Superior temporal gyrus (tissue), 1 donor: ENCODE measurements at regions not wholly inside any gene's neighbourhood (a gene's known extent, or its start where the extent isn't known, plus 50 kb on each side); places are given as distances from the start of the nearest gene placed in this dataset.
"Not testable (repeated sequence)": the region's sequence is repeated elsewhere in the genome, so short reads cannot be mapped to it uniquely, and the experiment has no call there.

Experiments
- DNase-seq: peaks from one replicate; pipeline ENCODE4 v3.0.0-alpha.2; 2016; ENCODE audit errors: extremely low spot score

DNA sequence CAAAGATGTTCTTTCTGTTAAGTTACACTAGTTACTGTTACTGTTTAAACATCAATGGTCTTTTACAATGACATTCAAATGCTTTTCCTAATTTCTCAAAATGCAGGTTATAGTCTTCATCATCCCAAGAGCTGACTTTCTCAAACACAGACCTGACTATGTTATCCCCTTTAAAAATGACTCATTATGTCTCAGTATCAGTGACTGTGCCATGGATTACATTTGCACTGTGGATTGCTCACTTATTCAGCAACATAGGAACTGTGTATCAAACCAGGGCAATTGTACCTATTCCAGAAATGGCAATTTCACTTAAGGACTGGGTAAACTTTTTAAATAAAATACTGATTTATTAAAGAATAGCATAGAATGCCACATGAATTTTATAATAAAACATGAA lies 630.2 kb upstream of the NOVA1 start:
- DNase-seq = no peak

DNA sequence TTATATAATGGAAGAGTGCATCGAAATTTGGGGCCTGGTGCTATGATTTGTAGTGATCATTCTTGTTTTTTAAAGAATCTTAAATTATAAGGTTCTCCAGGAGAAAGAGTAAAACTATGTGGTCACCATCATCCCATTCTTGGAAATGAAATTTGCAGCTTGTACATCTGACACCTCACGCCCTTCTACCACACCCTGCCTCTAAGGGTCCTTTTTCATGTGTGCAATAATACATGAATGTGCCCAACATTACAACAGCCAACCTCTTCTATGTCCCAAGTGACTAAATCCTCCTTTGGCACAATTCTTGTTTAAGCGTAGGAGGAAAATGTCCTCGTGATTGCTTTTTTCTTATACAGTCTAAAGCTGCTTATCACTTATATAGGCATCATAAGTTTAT lies 636.5 kb upstream of the NOVA1 start:
- no peak for DNase-seq

DNA sequence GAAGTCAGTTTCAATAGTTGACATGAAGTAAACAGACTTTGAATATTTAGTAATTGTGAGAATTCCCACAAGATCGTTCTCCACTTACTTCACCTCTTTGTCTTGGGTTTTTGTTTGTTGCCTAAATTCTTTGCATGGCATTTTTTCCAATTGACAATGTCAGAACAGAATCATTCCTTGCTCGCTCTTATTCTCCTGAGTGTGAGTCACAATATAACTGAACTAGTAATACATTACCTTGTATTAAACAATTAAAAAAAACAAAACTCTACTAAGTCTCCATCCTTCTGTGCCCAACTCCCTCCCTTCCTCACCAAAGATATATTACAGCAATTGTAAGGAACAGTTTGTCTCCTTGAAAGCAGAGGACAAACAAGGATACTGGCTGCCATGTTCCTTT lies 638.8 kb upstream of the NOVA1 start:
- DNase-seq = no peak

DNA sequence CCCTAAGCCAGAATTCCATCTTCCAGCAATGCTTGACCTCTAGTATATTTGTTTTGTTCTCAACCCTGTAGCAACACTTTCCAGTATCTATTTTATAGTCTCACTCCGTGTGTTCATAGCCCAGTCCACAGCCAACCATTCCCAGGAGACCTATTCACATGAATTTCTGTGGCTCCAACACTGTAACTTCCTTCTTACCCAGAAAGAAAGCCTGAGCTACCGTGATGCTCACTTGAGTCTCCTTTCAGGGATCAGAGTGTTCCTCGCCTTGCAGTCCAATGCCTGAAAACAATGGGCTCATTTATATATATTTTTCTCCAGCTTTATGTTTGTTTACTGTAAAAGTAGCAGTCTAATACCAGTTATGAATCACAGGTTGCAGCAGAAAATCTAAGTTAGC lies 645.0 kb upstream of the NOVA1 start:
- no peak for DNase-seq

DNA sequence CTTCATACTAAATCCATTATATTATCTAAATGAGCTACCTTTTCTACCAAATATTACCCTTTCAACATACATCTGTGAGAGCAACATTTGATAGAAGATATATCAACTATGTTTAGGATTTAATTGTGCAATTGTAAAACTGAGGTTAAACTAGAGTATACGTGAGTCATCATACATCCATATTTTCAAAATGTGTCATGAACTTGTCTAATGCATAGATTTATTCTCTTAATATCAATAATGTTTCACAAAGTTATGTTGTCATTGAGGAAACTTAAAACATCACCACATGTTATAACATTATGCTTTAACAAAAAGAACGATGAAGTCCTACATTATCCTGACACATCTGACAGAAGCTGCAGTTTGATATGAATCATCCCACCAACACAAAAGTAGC lies 645.5 kb upstream of the NOVA1 start:
- no peak for DNase-seq

DNA sequence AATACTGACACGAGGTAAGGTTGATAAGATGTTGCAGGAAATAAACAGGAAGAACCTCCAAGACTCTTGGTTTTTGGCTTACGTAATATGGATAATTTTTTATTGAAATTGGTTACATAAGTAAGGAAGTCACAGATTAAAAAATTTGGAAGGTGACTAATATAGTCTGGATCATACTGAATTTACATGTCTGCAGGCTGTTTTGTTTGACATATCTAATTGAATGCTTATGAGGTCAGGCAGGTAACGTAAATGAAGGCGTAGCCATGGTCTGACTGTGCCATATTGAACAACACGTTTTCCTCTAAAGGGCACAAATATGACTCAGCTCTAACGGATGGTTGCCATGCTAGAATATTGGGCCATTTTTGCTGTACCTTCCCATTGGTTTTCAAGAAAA lies 648.1 kb upstream of the NOVA1 start:
- no peak for DNase-seq

DNA sequence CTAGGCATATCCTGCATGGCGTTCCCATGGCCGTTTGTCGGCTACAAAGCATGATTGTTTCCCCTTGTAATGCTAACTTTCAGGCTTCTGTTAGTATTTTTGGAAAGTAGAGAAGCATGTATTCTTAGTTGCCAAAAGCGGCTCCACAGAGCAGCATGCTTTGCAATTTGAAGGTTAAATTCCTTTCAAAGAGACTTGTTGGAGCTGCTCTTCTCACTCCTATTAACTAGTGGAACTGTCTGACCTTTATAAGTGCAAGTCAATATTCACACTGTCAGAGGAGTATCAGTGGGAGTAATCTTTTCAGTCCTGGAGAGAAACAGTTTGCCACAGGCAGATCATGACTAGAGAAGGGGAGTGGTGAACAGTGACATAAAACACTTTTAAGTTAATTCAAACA lies 656.1 kb upstream of the NOVA1 start:
- DNase-seq = no peak

DNA sequence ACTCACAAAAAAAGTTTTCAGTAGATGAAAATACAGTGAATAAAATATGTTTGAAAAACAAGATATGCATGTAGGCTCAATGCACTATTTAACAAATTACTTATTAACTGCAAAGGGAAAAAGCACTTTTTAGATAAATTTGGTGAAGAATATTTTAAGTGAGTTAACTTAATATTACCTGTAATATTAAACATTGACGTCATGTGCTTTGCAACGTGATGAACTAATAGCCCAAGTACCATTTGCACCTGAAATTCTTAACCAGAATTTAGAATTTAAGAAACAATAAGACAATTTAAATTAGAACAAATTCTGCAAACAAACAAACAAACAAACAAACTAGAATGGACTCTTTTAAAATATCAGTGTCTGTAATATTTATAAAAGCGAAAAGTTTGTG lies 659.0 kb upstream of the NOVA1 start:
- no peak for DNase-seq

DNA sequence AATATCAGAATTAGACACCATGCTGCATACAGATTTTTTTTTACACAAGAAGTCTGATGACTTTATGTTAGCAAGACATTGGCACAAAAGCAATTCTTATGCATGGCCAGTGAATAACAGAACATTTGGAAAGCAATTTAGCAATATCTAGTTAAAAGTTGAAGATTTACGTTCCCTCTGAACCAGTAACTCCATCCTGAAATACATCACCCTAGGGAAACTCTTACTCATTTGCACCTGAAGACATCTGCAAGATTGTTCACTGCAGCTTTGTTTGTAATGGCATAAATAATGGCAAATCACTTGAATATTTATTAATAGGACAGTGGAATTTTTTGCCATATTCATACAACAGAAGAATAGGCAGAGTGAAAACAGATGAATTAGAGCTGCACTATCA lies 670.0 kb upstream of the NOVA1 start:
- no peak for DNase-seq

DNA sequence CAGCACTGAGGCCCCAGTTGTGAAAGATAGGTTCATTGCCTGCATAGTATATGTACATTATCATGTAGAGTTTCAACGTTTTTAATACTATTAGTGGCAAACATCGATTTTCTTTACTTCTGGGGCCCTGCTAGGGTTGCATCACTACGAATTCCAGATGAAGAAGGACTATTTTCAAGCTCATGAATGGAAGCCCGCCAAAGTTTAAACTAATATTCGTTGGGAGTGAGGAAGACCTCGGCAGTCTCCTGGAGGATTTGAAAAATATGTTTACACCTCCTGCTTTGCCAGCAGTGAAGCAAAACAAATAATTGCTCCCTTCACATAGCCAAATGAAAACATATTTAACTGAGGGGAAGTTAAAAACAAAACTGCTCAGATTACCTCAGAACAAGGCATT lies 672.9 kb upstream of the NOVA1 start:
- no peak for DNase-seq

DNA sequence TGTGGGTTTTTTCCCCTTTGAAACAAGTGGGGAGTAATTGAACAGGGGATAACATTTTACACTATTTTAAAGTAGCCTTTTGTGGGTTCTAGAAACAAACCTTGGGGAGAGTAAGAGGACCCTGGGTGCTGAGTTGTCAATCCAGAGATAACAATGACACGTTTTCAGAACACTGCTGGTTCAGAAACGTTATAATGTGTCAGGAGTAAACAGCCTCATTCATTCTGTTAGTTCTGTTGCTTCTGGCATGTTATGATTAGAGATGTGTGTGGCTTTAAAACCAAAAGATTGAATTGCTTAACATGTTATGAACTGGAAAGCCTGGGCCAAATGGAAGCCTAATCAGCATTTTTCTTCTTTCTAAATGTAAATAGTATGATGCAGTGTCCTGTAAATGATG lies 680.5 kb upstream of the NOVA1 start:
- DNase-seq = no peak

DNA sequence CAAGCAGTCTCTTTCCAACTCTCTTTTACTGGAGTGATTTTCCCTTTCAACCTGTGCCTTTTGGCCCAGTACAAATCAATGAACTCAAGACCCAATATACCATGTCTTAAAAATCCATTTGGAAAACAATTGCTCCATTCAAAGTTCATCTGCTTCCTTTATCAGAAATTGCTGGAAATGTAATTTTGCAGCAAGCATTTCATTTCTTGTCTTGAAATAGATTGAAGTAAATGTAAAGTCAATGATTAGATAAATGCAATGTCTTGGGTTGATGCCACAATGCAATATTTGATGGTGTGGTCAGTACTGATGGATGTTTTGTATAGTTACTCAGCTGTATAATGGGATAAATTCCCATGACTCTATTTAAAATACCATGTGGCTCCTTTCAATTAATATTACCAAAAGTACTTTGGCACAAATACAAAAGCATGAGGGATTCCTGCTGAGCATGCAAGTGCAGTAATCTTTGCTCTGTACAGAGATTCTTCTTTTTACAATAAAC lies 707.7 kb upstream of the NOVA1 start:
- DNase-seq = no peak

DNA sequence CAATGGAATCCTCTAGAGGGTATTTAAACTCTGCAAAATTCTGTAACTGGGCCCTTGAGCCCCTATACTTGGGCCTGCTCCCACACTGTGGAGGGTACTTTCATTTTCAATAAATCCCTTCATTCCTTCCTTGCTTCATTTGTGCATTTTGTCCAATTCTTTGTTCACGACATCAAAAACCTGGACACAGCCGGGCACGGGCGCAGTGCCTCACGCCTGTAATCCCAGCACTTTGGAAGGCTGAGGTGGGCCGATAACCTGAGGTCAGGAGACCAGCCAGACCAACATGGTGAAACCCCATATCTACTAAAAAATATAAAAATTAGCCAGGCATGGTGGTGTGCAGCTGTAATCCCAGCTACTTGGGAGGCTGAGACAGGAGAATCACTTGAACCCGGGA lies 714.9 kb upstream of the NOVA1 start:
- DNase-seq = not testable (repeated sequence)

DNA sequence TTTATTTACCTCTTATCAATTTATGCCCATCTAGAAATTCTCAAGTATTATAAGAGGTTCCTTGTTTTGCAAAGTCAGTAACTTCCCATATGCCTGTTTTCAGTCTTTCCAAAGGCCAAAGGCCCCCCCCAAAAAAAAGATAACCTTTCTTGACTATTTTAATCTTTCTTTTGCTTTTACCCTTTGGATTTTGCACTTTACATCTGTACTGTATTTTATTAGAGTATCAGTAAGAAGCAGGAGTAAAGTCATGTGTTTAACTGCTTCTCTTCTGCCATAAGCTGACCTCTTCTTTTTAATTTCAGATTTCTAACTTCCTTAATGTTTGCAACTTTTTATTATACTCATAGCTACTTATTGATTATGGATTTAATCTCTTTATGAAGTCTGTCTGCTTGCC lies 716.4 kb upstream of the NOVA1 start:
- no peak for DNase-seq

DNA sequence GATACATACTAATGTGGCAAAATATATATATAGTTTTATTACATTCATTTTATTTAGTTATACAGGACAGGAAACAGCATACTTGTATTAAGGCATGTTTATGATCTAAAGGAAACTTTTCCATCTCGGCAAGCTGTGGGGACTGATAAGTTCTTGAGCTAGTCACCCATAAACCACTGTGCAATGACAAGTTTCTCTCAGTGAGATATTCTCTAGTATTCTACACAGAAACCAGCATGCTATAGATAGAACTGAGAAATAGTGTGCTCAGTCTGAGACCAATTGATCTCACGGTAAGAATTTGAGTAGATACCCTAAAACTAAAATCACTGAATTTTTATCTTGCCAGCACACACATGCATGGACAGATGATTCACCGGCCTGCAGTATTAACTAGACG lies 717.6 kb upstream of the NOVA1 start:
- DNase-seq = no peak

DNA sequence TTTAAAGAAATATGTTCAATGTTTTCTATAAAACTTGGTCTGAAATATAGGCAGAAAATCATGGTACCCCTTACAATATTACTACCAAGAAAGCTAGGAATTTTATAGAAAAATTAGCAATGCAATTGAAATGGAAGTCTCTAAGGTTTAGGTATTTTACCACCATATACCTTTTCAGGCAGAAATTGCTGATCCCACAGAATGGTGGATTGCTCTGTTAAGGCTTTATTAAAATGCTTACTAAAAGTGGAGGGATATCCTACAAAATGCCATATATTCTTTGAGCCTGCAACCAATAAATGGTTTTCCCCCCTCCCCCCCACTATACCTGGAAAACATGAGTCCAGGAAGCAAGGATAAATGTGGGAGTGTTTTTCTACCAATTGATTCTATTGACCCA lies 718.1 kb upstream of the NOVA1 start:
- no peak for DNase-seq

DNA sequence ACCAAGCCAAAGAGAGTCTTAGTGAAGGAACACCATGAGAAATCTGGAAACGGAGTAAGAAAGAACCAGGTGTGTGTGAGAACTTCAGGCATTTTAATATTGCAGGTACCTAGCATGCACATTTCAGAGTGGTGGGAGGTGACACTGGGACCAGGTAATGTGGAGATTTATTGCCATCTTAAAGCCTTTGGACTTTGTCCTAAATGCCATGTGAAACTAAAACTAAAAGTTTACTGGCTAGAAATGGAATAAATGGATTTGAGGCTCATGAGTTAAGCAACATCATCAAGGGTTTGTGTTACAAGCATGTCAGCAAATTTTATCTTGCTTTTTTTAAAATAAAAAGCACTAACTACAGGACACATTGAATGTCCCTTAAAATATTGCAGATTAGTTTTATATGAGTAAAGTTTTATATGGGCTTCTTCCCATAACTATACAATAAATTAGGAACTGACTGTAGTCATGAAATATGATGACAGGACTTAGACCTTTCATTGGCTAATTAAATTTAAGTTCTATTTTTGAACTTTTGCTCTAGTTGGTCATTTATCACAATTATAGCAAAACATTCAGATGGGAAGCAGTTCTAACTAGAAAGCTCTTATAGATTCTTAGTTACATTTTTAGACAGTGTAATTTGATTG lies 721.1 kb upstream of the NOVA1 start:
- no peak for DNase-seq

DNA sequence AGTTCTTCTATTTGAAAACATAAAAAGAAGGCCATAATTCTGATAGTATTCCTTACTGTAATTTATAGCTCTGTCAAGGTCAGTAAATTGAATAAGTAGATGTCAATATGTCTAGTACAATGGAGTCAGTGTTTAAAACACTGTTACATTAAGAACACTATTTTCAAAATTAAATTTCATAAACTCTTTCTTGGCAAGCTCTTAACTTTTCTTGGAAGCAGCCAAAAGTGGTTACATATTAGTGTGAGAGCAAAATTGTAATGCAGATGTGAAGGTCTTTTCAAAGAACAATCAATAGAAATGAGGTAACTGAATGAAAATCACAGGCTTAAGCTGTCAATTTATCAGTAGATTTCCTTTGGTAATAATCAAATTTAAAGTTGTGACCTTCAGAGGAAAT lies 722.4 kb upstream of the NOVA1 start:
- DNase-seq = no peak

DNA sequence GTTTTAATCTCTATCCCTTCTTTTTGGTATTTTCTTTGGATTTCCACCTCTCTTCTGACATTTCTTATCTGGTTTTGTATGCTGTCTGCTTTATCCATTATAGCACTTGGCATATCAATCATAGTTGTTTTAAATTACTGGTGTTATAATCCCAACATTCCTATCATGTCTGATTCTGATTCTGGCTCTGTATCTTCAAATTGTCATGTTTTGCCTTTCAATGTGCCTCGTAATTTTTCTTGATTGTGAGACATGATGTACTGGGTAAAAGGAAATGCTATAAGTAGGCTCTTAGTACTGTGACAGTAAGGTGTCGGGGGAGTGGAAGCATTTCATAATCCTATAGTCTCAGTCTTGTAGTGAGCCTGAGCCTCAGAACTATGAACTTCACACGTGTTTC lies 729.3 kb upstream of the NOVA1 start:
- DNase-seq = no peak

DNA sequence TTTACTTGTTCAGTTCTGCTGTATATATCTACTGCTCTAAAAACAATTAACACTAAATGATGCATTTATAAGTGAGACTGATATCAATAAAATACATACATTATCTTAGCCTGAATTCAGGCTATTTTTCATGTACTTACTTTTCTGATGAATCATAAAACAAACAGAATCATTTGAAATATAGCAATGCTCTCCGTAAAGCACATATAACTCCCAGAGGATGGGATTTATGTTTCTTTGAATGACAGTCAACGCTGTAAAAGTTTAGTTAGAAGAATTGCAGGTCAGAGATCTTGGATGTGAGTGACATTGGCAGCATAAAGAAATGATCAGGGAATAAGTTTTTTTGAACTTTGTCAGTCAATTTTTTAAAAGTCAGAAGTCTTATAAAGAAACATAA lies 740.2 kb upstream of the NOVA1 start:
- DNase-seq = no peak

DNA sequence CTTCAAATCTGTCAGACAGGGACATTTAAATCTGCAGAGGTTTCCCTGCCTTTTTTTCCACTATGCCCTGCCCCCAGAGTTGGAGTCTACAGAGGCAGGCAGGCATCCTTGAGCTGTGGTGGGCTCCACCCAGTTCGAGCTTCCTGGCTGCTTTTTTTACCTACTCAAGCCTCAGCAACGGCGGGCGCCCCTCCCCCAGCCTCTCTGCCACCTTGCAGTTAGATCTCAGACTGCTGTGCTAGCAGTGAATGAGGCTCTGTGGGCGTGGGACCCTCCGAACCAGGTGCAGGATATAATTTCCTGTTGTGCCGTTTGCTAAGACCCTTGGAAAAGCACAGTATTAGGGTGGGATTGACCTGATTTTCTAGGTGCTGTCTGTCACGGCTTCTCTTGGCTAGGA lies 765.2 kb upstream of the NOVA1 start:
- DNase-seq = not testable (repeated sequence)

DNA sequence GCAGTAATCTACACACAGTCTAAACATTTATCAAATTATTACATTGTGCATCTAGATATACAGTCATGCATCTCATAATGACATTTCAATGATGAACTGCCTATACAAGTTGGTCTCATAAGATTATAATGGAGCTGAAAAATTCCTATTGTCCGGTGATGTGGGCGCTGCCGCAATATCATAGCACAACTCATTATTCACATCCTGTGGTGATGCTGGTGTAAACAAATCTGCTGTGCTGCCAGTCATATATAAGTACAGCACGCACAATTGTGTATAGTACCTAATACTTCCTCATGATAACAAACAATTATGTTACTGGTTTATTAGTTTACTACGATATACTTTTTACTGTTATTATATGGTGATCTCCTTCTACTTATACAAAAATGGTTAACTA lies 768.8 kb upstream of the NOVA1 start:
- no peak for DNase-seq

DNA sequence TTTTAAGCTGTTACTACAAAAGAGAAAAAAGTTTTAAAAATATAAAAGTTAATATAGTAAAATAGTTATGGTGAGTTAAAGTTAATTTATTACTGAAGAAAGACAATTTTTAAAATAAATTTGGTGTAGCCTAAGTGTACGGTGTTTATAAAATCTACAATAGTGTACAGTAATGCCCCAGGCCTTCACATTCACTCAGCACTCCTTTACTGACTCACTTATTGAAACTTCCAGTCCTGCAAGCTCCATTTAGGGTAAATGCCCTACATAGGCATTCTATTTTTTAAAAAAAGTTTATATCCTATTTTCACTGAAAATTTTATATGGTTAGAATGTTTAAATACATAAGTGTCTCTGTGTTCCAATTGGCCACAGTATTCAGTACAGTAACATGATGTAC lies 769.5 kb upstream of the NOVA1 start:
- DNase-seq = no peak

DNA sequence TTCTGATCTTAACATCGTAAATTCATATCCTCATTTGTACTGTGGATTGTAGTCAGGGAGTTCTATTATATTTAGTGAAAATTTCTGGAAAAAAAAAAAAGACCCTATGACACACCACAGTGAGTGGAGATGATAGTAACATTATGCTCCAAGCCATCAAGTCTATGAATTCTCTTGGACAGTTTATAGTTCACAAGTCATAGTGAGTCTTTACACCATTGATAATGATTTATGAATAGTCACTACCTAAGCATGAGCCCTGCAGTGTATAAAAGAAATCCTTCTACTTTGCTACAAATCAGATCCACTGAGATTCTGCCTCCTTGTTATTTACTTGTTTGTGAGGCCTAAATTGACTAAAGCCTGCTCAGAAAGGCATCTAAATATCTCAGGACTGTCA lies 772.2 kb upstream of the NOVA1 start:
- DNase-seq = no peak
